ENCODE measurements at regions not wholly inside any gene's neighbourhood (a gene's known extent, or its start where the extent isn't known, plus 50 kb on each side); places are given as distances from the start of the nearest gene placed in this dataset.
"Not testable (repeated sequence)": the region's sequence is repeated elsewhere in the genome, so short reads cannot be mapped to it uniquely, and the experiment has no call there.

DNA sequence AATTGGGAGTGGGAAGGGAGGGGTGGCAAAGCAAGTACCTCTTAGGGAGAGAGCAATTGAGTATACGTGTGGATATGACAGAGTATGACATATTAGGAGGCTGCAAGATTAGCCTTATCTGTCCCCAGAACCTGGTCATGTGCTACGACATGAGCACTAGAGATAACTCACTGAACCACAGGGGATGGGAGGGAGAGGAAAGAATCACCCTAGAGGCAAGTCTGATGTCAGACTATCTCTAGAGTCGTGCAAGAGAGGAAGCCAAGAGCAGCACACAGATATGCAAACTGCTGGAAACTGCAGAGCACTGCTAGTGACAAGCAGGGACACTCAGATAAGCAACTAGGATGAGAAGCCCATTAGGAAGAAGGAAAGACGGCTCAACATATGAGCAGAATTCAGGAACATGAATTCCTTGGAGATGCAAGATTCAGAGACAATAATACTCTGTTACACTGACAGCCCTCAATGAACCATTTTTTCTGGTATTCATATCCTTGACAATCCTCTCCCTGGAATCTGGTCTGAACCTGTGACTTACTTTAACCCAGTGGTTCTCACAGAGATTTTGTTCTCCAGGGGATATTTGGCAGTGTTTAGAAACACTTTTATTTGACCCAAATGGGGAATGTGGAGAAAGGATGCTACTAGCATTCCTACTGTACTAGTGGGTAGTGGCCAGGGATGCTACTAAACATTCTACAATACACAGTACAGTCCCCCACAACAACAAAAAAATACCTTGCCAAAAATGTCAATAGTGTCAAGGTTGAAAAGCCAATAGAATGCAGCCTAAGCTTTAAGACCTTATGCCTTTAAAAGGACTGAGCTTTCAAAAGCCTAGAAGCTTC, 84.0 kb upstream of the BMP2K start:
- DNase-seq (ENCODE audit: low read depth): peak; percentile 47

DNA sequence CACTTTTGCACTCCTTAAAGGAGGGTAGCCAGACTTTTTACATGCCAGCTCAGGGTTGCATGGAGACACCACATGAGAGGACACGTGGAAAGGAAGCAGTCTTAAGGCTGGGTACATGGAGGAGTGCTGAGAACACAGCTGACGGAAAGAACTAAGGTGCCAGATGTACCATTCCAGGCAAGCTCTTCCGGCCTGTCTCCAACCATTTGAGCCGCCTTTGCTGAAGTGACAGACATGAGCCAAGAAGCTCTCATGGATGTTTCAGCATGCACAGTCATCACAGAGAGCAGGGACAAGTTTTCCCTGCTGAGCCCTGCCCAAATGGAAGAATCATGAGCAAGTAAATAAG, 83.4 kb upstream of the BMP2K start:
- DNase-seq (ENCODE audit: low read depth): no peak

DNA sequence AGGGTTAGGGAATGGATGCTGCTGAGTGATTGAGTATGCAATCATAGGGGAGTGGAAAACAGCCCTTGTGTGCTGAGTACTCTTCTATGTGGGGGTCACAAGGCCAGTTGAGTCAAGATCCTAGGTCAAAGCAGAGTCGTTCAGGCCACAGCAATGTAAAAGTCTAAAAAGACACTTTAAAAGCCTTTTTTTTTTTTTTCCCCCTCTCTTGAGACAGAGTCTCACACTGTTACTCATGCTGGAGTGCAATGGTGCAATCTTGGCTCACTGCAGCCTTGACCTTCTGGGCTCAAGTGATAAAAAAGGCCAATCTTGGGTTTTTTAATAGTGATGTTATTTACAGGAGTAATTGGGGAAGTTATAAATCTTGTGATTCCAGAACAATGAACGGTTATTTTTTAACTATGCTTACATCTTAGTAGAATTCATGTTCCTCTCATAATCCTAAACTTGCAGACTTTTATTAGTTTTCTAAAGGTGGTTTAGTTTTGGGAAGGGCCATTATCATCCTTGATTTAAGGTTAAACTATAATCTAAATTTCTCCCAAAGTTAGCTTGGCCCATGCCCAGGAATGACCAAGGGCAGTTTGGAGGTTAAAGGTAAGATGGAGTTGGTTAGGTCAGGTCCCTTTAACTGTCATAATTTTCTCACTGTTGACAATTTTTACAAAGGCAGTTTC, 82.2 kb upstream of the BMP2K start:
- DNase-seq (ENCODE audit: low read depth): peak; percentile 67

DNA sequence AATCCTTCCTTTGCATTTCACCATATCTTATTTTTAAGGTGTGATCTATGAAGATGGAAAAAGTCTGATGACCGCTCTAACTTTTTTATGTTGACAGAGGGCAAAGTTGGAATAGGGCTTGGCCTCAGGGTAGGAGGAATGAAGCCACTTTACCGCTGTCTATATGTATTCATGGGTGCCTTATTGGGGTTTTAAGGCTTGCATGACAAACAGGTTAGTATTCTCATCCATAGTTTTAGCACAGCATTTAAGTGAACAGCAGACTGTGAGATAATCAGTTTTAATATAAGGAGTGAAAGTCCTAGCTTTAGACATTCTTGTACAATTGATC, 81.7 kb upstream of the BMP2K start:
- DNase-seq (ENCODE audit: low read depth): no peak

DNA sequence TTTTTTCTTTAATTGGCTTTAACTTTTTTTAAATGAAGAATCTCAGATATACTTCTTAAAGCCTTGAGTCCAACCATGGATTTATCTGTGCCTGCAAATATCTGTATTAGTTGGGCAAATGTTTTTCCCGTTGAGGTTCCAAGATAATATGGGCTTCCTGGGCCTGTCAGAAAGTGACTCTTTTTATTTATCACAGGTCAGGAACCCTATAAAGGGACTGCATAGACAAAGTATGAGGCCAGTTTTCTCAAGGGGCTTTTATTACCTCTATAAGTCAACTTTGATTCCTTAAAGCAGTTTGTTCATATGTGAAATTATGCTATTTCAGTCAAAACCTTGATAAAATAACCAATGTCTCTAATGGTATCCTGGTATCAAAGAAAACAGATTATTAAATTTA, 80.2 kb upstream of the BMP2K start:
- DNase-seq (ENCODE audit: low read depth): no peak

DNA sequence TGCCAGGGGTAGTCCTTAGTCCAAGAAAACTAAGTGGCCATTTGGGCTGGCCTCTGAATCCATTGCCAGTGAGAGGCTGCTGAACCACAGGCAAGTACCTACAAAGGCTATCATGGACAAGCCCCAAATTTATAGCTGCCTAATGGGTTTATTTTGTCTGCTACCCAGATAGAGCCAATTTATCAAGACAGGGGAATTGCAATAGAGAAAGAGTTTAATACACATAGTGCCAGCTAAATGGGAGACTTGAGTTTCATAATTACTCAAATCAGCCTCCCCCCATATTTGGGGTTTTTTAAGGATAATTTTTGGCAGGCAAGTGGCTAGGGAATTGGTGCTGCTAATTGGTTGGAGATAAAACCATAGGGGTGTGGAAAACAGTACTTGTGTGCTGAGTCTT, 73.1 kb upstream of the BMP2K start:
- no peak for DNase-seq (ENCODE audit: low read depth)

DNA sequence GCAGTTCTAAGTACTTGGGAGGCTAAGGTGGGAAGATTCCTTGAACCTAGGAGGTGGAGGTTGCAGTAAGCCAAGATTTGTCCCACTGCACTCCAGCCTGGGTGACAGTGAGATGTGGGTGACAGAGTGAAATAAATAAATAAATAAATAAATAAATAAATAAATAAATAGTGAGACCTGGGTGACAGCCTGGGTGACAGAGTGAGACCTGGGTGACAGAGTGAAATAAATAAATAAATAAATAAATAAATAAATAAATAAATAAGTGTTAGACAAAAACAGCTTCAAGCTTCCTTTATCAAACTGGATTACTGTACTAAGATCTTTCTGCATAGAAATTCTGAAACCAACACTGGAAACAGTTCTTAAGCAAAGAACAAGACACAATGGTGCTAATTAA, 71.8 kb upstream of the BMP2K start:
- DNase-seq (ENCODE audit: low read depth): no peak

DNA sequence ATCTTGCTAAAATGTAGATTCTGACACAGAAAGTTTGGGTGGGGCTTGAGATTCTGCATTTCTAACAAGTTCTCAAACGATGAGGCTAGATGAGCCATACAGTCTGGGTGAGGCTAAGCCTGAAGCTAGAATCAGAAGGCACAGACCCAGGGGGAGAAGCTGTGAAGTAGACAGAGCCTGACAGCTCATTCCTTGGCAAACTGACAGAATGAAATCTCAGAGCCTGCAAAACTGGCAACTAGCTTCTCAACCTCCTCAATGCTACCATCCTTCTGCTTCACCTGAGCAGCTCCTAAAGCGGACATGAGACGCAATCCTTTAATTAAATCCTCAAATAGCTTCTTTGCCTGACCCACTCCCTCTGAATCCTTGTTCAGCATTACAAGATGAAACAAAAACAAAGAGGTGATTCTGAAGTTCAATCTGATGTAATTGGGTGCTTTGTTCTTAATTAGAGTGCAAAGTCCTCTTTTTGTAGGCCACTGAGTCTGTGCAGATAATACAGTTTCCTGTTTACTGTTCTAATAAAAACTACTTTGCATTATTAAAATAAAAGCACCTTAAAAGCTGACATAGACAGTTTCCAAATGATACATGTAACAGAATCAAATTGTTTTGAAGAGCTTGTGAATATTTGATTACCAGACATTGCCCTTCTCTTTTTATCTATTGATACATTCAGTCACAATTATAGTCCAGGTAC, 71.0 kb upstream of the BMP2K start:
- DNase-seq (ENCODE audit: low read depth): peak; percentile 64

DNA sequence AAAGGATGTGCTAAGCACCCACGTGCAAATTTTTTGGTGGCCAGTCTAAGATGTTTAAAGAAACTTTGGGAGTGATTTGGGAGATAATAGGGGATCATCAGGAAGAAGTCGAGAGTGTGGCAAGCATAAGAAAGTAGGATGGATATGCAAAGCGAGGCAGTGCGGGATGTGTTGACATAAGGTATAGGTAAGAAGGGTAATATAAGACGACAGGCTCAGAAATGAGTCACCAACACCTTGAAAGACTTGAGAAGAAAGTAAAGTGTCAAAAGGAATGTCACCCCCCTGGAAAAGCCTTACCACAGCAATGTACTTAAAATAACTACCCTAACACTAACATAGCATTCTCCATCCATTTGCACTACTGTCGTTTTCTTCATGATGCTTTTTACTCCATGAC, 69.8 kb upstream of the BMP2K start:
- no peak for DNase-seq (ENCODE audit: low read depth)

DNA sequence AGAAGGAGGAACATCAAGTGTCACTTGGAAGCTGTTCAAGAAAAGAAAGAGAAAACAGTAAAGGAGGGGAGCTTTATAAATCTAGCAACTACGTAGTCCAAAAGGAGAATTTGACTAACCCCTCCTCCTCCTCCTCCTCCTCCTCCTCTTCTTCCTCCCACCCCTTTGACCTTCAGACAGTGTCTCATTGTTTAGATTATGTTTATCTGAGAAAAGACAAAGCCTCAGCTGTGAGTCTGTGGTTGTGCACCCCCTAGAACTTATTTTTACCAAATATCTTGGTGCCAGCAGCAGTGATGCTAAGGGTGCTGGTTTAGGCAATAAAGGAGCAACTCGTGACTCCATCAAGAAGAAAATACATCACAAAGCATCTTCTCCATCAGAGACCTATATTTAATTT, 68.9 kb upstream of the BMP2K start:
- DNase-seq (ENCODE audit: low read depth): no peak

DNA sequence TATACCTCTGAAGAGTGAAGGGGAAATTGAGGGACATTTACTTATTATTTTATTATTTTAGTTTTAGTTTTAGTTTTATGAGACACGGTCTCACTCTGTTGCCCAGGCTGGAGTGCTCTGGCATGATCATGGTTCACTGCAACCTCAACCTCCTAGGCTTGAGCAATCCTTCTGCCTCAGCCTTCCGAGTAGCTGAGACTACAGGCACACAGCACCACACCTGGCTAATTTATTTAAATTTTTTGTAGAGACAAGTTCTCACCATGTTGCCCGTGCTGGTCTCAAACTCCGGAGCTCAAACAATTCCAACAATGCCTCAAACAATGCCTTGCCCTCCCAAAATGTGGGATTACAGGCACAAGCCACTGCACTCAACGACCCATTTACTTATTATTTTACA, 68.4 kb upstream of the BMP2K start:
- DNase-seq (ENCODE audit: low read depth): no peak

DNA sequence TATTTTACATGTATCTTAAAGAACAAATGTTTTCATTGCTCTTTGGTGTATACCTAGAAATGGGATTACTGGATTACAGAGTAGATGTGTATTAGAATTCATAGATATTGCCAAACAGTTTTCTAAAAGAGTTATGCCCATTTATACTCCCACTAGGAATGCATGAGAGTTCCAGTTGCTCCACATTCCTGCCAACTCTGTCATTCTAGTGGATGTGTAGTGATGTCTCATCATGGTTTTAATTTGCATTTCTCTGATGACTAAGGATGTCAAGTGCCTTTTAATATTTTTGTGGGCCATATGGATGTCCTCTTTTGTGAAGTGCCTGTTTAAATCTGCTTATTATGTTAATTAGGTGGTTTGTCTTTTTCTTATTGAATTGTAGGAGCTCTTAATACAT, 65.6 kb upstream of the BMP2K start:
- DNase-seq (ENCODE audit: low read depth): peak; percentile 44

DNA sequence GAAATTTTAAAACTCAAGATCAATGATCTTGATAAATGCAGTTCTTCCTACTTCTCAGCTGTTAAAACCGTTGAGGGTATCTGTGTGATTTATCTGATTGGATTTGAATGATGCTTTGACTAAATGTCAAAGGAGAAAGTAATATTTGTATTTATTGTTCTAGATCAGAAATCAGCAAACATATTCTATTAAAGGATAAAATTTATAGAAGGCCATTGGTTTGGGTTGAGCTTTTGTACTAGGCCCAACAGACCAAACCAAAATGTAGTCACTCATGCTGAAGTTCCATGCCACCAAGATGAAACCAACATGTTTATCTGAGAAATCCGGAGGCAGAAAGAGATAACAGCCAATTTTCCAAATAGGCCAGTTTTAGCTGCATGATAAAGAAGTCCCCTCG, 64.5 kb upstream of the BMP2K start:
- no peak for DNase-seq (ENCODE audit: low read depth)

DNA sequence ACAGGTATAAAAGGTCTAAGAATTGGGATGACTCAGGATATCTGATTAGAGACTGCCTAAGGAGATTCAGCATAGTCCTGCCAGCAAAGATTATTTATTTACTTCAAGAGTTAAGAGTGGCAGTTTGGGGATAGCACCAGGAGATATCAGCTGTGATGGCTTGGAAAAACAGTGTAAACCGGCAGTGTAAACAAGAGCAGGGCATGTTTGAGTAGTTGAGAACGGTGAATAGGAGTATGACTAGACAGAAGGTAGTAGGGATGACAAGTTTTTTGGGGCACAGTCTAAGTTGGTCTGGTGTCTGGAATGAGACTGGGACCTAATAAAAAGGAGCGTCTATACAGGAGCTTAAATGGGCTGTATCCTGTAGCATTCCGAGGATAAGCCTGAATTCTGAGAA, 61.6 kb upstream of the BMP2K start:
- DNase-seq (ENCODE audit: low read depth): not testable (repeated sequence)

DNA sequence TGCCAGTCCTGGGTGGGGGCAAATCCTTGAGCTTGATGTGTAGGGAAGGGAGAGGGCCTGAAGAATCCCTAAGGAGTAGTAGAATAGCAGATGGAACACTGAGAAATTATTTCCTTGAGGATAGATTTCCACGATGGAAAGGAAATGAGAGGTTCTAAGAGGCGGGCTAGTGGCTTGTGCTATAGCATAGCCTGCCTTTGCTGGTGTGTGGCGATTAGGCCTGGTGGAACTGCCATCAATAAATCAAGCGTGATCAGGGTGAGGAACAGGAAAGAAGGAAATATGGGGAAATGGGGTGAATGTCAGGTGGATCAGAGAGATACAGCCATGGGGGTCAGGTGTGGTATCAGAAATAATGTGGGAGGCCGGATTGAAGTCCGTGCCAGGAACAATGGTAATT, 60.8 kb upstream of the BMP2K start:
- DNase-seq (ENCODE audit: low read depth): not testable (repeated sequence)

DNA sequence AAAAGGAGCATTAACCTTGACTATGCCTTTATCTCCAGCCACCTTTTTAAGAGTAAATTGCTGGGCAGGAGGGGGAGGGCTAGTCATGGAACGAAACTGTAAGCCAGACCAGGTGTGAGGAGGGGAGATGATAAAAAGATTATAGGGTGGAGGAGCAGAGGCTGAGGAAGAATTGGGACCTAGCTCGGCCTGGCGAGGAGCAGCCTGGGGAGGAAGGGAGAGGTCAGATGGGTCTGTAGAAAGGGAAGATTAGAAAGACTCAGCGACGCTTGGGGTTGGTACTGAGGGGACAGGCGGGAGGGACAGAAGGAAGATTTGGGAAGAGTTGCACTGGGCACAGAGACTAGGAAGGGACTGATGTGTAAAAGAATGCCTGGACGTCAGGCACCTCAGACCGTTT, 58.4 kb upstream of the BMP2K start:
- not testable (repeated sequence) for DNase-seq (ENCODE audit: low read depth)

DNA sequence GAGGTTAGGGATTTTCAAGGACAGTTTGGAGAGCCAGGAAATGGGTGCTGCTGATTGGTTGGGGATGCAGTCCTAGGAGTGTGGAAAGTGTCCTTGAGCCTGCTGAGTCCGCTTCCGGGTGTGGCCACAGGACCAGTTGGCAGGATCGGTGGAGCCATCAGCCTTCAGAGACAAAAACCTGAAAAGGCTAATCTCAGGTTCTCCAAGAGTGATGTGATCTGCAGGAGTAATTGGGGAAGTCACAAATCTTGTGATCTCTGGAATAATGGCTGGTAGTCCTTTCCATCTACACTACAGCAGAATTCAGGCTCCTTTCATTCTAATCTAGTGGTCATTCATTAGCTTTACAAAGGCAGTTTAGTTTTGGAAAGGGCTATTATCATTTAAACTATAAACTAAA, 55.9 kb upstream of the BMP2K start:
- no peak for DNase-seq (ENCODE audit: low read depth)

DNA sequence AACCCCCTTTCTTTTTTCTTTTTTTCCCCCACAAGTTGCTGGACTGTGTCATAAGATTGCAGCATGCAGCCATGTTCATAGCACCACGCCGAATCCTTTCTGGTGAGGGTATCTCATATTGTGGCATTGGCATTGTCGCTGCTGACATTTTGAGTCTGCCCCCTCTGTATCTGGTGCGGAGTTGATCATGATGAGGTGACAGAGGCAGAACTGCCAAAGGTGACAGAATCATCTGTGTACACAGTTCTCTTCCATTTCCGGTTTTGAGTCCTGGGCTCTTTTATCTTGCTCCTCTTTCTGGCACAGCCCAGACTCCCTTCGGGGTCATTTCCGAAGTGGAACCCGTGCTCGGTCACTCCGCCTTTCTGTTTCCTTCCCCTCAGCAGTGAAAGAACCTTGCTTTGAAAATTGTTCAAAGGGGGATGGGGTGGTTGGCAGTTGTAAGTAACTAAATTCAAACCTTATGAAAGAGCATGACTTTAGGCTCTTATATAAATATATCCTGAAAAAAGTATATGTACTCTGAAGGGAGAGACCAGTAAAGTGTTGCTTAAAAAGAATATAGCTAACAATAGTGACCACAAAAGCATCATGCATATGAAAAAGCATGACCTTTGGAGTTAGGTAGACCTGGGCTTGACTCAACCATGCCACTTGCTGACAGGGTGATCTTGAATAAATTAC, 55.0 kb upstream of the BMP2K start:
- no peak for DNase-seq (ENCODE audit: low read depth)

DNA sequence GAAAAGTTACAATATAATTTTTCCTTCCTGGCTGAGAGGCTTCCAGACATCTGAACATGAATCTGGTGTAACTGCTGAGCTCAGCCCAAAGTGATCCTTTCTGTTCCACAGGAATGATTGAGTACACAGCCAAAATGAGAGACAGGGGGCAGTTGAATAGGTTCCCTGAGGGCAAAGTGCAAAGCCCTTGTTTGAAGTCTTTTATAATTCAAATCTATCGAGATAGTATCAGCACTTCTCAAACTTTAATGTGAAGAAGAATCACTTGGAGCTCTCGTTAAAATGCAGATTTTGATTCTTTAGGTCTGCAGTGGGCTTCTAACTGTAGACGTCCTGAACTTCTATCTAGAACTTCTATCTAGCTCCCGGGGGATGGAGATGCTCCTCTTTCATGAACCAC, 54.4 kb upstream of the BMP2K start:
- no peak for DNase-seq (ENCODE audit: low read depth)

DNA sequence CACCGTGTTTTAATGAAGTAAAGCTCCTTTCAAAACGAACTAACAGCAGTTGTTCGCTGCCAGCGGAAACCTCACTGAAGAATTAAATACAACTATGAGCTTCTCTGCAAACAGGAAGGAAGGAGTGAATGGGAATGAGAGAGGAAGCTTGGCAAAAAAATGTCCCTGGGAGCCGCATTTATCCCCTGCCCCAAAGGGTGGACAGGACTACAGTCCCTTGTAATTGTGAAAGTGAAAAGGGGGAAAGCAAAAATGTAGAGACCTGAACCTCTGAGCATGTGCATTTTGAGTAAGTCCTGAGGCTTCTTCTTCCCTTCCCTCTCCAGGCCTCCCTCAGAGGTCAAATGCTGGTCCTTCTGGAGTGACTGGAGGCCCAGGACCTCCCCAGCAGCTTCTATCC, 53.8 kb upstream of the BMP2K start:
- DNase-seq (ENCODE audit: low read depth): no peak

DNA sequence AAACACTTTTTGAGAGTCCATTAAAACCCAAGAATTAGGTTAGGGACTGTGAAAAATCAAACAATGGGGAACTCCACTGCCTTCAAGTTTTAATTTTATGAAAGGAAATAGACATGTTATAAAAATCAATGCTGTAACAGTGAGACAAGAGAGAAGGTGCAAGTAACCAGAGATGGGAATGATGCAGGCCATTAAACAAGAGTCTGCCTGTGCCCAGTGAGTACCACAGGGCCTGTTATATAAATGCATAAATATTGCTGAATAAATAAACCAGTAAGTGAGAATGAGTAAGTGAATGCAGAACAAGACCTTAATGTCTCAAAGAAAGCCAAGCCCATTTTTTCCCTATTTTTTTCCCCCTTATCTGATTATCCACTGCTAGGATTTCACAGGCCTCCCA, 53.3 kb upstream of the BMP2K start:
- DNase-seq (ENCODE audit: low read depth): no peak
